Trophoblast cell (in vitro differentiated cells and primary cell): ENCODE measurements at regions not wholly inside any gene's neighbourhood (a gene's known extent, or its start where the extent isn't known, plus 50 kb on each side); places are given as distances from the start of the nearest gene placed in this dataset.
A peak's percentile ranks its signal among the peaks of the same experiment; 100 is the strongest.

Source experiments
- DNase-seq, 2 donors: peaks; one replicate each; pipeline ENCODE4 v3.0.0-alpha.2; 2016
- H2AFZ ChIP-seq: 2 replicates; pipeline ENCODE4 v1.6.1; 2013; ENCODE audit warnings: low read length, moderate library complexity, mild to moderate bottlenecking; ENCODE audit not compliant: insufficient read depth, poor library complexity
- H2AK5ac ChIP-seq: 2 replicates; pipeline ENCODE4 v1.6.1; 2013; ENCODE audit warnings: mild to moderate bottlenecking, low read length
- H2BK120ac ChIP-seq: 2 replicates; pipeline ENCODE4 v1.6.1; 2013; ENCODE audit warnings: low read length, mild to moderate bottlenecking, moderate library complexity; ENCODE audit not compliant: insufficient read depth, poor library complexity
- H2BK12ac ChIP-seq: 2 replicates; pipeline ENCODE4 v1.6.1; 2013; ENCODE audit warnings: mild to moderate bottlenecking, low read length, moderate library complexity
- H2BK5ac ChIP-seq: 2 replicates; pipeline ENCODE4 v1.6.1; 2013; ENCODE audit warnings: low read length, low read depth, moderate library complexity, mild to moderate bottlenecking; ENCODE audit not compliant: poor library complexity
- H3K14ac ChIP-seq: 2 replicates; pipeline ENCODE4 v1.6.1; 2013; ENCODE audit warnings: mild to moderate bottlenecking, low read length
- H3K18ac ChIP-seq: 2 replicates; pipeline ENCODE4 v1.6.1; 2013; ENCODE audit warnings: mild to moderate bottlenecking, low read length
- H3K23ac ChIP-seq: 2 replicates; pipeline ENCODE4 v1.6.1; 2013; ENCODE audit warnings: low read length
- H3K27ac ChIP-seq: 2 replicates; pipeline ENCODE4 v1.5.1; 2013; ENCODE audit warnings: low read depth, mild to moderate bottlenecking, inconsistent platforms, low read length, moderate library complexity
- H3K27me3 ChIP-seq: 2 replicates; pipeline ENCODE4 v1.6.1; 2013; ENCODE audit warnings: inconsistent platforms, mild to moderate bottlenecking, low read length, moderate library complexity; ENCODE audit not compliant: insufficient read depth
- H3K36me3 ChIP-seq, 2 experiments: 1 replicate in 1 of 2; 2 replicates in 1 of 2; pipeline ENCODE4 v1.6.1; 2013; ENCODE audit warnings: low read length in 2 of 2, mild to moderate bottlenecking in 2 of 2, moderate library complexity in 1 of 2; ENCODE audit not compliant: insufficient read depth in 2 of 2, control insufficient read depth in 1 of 2
- H3K4ac ChIP-seq: 2 replicates; pipeline ENCODE4 v1.6.1; 2013; ENCODE audit warnings: low read depth, mild to moderate bottlenecking, low read length, moderate library complexity
- H3K4me1 ChIP-seq, 2 experiments: 1 replicate in 1 of 2; 2 replicates in 1 of 2; pipeline ENCODE4 v1.6.1; 2013; ENCODE audit warnings: low read length in 2 of 2, mild to moderate bottlenecking in 2 of 2, moderate library complexity in 1 of 2; ENCODE audit not compliant: insufficient read depth in 2 of 2, control insufficient read depth in 1 of 2
- H3K4me2 ChIP-seq: 2 replicates; pipeline ENCODE4 v1.6.1; 2013; ENCODE audit warnings: inconsistent platforms, mild to moderate bottlenecking, low read length, moderate library complexity
- H3K4me3 ChIP-seq: 2 replicates; pipeline ENCODE4 v1.5.1; 2013; ENCODE audit warnings: mild to moderate bottlenecking, low read depth, low read length, inconsistent platforms
- H3K79me1 ChIP-seq: one replicate; pipeline ENCODE4 v1.6.1; 2013; ENCODE audit warnings: low read length
- H3K79me2 ChIP-seq: 2 replicates; pipeline ENCODE4 v1.6.1; 2013; ENCODE audit warnings: low read length, mild to moderate bottlenecking; ENCODE audit not compliant: control insufficient read depth, insufficient read depth, poor library complexity
- H3K9ac ChIP-seq: 2 replicates; pipeline ENCODE4 v1.6.1; 2013; ENCODE audit warnings: mild to moderate bottlenecking, low read length
- H3K9me3 ChIP-seq: 2 replicates; pipeline ENCODE4 v1.6.1; 2013; ENCODE audit warnings: low read depth, mild to moderate bottlenecking, control low read depth, inconsistent platforms, low read length; ENCODE audit not compliant: insufficient read depth
- H4K12ac ChIP-seq: 2 replicates; pipeline ENCODE4 v1.6.1; 2013; ENCODE audit warnings: low read depth, mild to moderate bottlenecking, low read length, moderate library complexity
- H4K8ac ChIP-seq: 2 replicates; pipeline ENCODE4 v1.6.1; 2013; ENCODE audit warnings: low read depth, mild to moderate bottlenecking, low read length, moderate library complexity
- H4K91ac ChIP-seq: one replicate; pipeline ENCODE4 v1.6.1; 2013; ENCODE audit warnings: low read depth, mild to moderate bottlenecking, low read length, moderate library complexity
- WGBS: extraction: QIAGEN DNeasy Blood & Tissue Kit; methylation state at CpG from one replicate; pipeline ENCODE4 v1.1.7; 2013; ENCODE audit warnings: missing lambda C conversion rate; ENCODE audit not compliant: insufficient read length, insufficient coverage; ENCODE audit errors: extremely low coverage; 5-methylcytosine and 5-hydroxymethylcytosine counted together

DNA sequence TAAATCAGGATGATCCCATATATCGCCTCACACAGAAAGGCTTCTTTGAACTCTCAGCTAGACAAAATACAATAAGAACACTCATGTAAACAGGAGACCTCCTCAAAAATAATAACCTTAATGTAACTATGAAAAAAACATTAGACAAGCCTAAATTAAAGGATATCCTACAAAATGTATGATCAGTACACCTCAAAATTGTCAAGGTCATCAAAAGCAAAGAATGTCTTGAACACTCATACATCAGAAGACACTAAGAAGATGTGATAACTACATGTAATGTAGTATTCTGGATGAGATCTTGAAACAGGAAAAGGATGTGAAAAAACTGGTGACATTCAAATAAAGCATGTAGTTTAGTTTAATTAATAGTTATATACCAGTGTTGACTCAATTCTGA lies 616.8 kb upstream of the ZEB2 start:
- no peak overlapping the region for H3K4me3 ChIP-seq
- H3K14ac ChIP-seq, result no peak overlapping the region
- no peak overlapping the region for H3K23ac ChIP-seq
- no peak overlapping the region for H2AFZ ChIP-seq
- H3K4me1 ChIP-seq, result no peaks in the 10 kb centered on the region
- no peaks in the 10 kb centered on the region for H3K27me3 ChIP-seq
- no peaks in the 10 kb centered on the region for H3K79me1 ChIP-seq
- H3K4ac ChIP-seq, result no peak overlapping the region
- no peak overlapping the region for H2AK5ac ChIP-seq
- H3K36me3 ChIP-seq, result no peaks in the 10 kb centered on the region
- H3K27ac ChIP-seq, result no peak overlapping the region
- H2BK12ac ChIP-seq, result no peak overlapping the region
- H2BK5ac ChIP-seq, result no peak overlapping the region
- H3K18ac ChIP-seq, result no peak overlapping the region
- H3K9me3 ChIP-seq, result no peaks in the 10 kb centered on the region
- DNase-seq, result no peak
- H3K79me2 ChIP-seq, result no peaks in the 10 kb centered on the region
- no peak overlapping the region for H3K4me2 ChIP-seq
- H4K12ac ChIP-seq, result no peak overlapping the region
- no peak overlapping the region for H4K91ac ChIP-seq
- no peak overlapping the region for H4K8ac ChIP-seq
- WGBS, result no CpG with 5 or more reads among the region's 1 CpG
- H3K9ac ChIP-seq, result no peak overlapping the region
- H2BK120ac ChIP-seq, result no peak overlapping the region

DNA sequence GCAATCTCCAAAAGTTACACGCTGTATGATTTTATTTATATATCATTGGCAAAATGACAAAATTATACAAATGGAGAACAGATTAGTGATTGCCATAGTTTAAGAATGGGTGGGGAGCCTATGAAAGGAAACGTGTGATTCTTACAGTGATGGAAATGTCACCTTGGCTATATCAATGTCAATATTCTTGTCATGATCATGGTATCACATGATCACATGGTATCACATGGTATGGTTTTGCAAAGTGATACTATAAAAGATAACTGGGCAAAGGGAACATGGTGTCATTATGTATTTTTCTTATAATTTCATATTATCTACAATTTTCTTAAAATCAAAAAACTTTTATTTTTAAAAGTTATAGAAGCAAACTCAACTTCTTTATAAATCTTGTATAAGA lies 606.2 kb upstream of the ZEB2 start:
- Histone ChIP-seq H2BK120ac (no peak overlapping the region), H3K18ac (no peak overlapping the region), H3K23ac (no peak overlapping the region), H3K9ac (no peak overlapping the region), H2BK5ac (no peak overlapping the region), H3K4ac (no peak overlapping the region), H3K4me2 (no peak overlapping the region), H3K79me2 (no peaks in the 10 kb centered on the region), H3K79me1 (peaks cover 3% of the 10 kb centered on the region), H4K12ac (no peak overlapping the region), H2AK5ac (no peak overlapping the region), H3K27ac (no peak overlapping the region), H2AFZ (no peak overlapping the region), H2BK12ac (no peak overlapping the region), H3K4me3 (no peak overlapping the region), H3K14ac (no peak overlapping the region), H4K8ac (no peak overlapping the region), H3K4me1 (peaks cover 0 to 5% of the 10 kb centered on the region in 2 experiments), H4K91ac (no peak overlapping the region), H3K36me3 (no peaks in the 10 kb centered on the region), H3K27me3 (no peaks in the 10 kb centered on the region), H3K9me3 (no peaks in the 10 kb centered on the region)
- no peak for DNase-seq
- no CpG with 5 or more reads among the region's 2 CpGs for WGBS

DNA sequence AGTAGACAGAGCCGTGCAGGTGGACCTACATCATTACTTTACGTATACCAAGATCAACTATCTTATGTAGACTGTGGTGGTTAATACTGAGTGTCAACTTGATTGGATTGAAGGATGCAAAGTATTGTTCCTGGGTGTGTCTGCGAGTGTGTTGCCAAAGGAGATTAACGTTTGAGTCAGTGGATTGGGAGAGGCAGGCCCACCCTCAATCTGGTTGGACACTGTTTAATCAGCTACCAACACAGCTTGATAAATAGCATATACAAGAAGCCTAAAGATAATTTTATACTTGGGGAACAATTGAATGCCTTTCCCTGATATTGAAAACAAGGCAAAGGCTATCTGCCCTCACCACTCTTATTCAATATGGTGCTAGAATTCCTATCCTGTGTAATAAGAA lies 604.2 kb upstream of the ZEB2 start:
- H3K14ac ChIP-seq, result no peak overlapping the region
- H3K4me1 ChIP-seq, result peaks cover 0 to 5% of the 10 kb centered on the region in 2 experiments
- peak overlapping the region; percentile 4 for H2BK5ac ChIP-seq
- H3K79me1 ChIP-seq, result peaks cover 3% of the 10 kb centered on the region
- H3K36me3 ChIP-seq, result no peaks in the 10 kb centered on the region
- no peak overlapping the region for H3K23ac ChIP-seq
- H3K9ac ChIP-seq, result no peak overlapping the region
- H3K4me3 ChIP-seq, result no peak overlapping the region
- no peaks in the 10 kb centered on the region for H3K27me3 ChIP-seq
- WGBS, result no CpG with 5 or more reads among the region's 4 CpGs
- H4K12ac ChIP-seq, result no peak overlapping the region
- peak overlapping the region; percentile 43 for H2BK120ac ChIP-seq
- no peak overlapping the region for H4K8ac ChIP-seq
- peak overlapping the region; percentile 89 for H2BK12ac ChIP-seq
- H3K4ac ChIP-seq, result no peak overlapping the region
- H2AFZ ChIP-seq, result no peak overlapping the region
- H3K18ac ChIP-seq, result no peak overlapping the region
- no peaks in the 10 kb centered on the region for H3K79me2 ChIP-seq
- H3K27ac ChIP-seq, result peak overlapping the region; percentile 32
- DNase-seq, result no peak
- peak overlapping the region; percentile 55 for H4K91ac ChIP-seq
- no peaks in the 10 kb centered on the region for H3K9me3 ChIP-seq
- no peak overlapping the region for H3K4me2 ChIP-seq
- H2AK5ac ChIP-seq, result no peak overlapping the region

DNA sequence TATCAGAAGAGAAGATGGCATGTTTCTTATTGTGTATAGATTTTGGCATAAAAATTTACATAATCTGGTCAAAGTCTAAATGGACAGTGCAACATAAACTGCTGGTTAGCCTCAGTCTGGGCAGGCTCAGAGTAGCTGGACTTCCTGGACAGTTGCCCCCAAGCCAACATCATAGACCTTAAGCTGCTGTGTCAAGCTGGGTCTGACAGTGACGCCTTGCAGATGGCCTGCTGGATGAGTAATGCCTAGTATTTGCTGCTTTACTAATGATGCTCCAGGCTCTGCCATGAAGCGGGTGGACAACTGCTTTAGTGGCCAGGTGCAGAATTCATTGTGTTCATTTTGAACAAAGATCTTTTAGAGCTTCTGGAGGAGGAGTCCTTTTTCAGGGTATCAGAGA lies 603.7 kb upstream of the ZEB2 start:
- Histone ChIP-seq H3K79me1 (peaks cover 3% of the 10 kb centered on the region), H3K4me1 (peaks cover 0 to 5% of the 10 kb centered on the region in 2 experiments), H3K4ac (no peak overlapping the region), H2BK12ac (no peak overlapping the region), H2BK5ac (no peak overlapping the region), H3K23ac (no peak overlapping the region), H3K18ac (no peak overlapping the region), H3K79me2 (no peaks in the 10 kb centered on the region), H3K9me3 (no peaks in the 10 kb centered on the region), H2AFZ (no peak overlapping the region), H3K14ac (no peak overlapping the region), H3K4me2 (no peak overlapping the region), H3K4me3 (no peak overlapping the region), H4K8ac (no peak overlapping the region), H3K9ac (no peak overlapping the region), H2AK5ac (no peak overlapping the region), H4K91ac (no peak overlapping the region), H3K36me3 (no peaks in the 10 kb centered on the region), H3K27me3 (no peaks in the 10 kb centered on the region), H4K12ac (no peak overlapping the region), H2BK120ac (no peak overlapping the region), H3K27ac (peak overlapping the region; percentile 61)
- DNase-seq, result no peak
- WGBS, result no CpG with 5 or more reads among the region's 2 CpGs
